ENCODE measurements at regions not wholly inside any gene's neighbourhood (a gene's known extent, or its start where the extent isn't known, plus 50 kb on each side); places are given as distances from the start of the nearest gene placed in this dataset.

DNA sequence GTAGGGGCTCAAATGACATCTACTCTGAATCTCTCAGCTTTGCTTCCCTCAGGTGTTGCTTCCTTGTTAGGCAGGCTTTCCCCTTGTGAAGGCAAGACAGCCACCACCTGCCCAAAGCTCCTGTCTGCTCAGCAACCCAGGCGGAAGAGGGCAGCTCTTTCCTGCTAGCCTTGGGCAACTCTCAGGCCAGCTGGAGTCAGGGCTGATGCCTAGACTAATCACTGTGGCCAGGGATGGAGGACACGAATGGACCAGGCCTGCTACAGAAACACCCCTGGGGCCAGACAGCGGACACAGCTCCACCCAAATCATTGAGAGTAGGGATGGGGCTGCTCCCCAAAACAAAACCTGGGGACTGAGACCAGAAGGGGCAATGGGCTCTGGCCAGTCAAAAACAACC lies 138.0 kb downstream of the MTX3 start:
- no peak for TF ChIP-seq POLR2A (IDR thresholded peaks at IDR 0.05)
- TF ChIP-seq, protein P1, sequence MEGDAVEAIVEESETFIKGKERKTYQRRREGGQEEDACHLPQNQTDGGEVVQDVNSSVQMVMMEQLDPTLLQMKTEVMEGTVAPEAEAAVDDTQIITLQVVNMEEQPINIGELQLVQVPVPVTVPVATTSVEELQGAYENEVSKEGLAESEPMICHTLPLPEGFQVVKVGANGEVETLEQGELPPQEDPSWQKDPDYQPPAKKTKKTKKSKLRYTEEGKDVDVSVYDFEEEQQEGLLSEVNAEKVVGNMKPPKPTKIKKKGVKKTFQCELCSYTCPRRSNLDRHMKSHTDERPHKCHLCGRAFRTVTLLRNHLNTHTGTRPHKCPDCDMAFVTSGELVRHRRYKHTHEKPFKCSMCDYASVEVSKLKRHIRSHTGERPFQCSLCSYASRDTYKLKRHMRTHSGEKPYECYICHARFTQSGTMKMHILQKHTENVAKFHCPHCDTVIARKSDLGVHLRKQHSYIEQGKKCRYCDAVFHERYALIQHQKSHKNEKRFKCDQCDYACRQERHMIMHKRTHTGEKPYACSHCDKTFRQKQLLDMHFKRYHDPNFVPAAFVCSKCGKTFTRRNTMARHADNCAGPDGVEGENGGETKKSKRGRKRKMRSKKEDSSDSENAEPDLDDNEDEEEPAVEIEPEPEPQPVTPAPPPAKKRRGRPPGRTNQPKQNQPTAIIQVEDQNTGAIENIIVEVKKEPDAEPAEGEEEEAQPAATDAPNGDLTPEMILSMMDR (IDR thresholded peaks at IDR 0.05), result no peak

All from body of pancreas (tissue), 4 donors.